Osteoblast (primary cell): ENCODE measurements at regions not wholly inside any gene's neighbourhood (a gene's known extent, or its start where the extent isn't known, plus 50 kb on each side); places are given as distances from the start of the nearest gene placed in this dataset.

Experiments used
- DNase-seq: peaks from one replicate; pipeline ENCODE4 v3.0.0; 2011; ENCODE audit warnings: low spot score, mixed read lengths; ENCODE audit not compliant: insufficient read length; ENCODE audit errors: missing footprints
- H2AFZ ChIP-seq: 2 replicates; pipeline ENCODE4 v1.6.0; 2011; ENCODE audit warnings: mild to moderate bottlenecking, low read length
- H3K27ac ChIP-seq: 2 replicates; pipeline ENCODE4 v1.5.1; 2011; ENCODE audit warnings: mild to moderate bottlenecking, low read depth, low read length, moderate library complexity
- H3K27me3 ChIP-seq: 2 replicates; pipeline ENCODE4 v1.6.0; 2012; ENCODE audit warnings: mild to moderate bottlenecking, control low read depth, inconsistent platforms, low read length, moderate library complexity; ENCODE audit not compliant: insufficient read depth
- H3K36me3 ChIP-seq: 2 replicates; pipeline ENCODE4 v1.5.1; 2011; ENCODE audit warnings: mild to moderate bottlenecking, low read length, control low read depth, moderate library complexity; ENCODE audit not compliant: insufficient read depth
- H3K4me1 ChIP-seq: 2 replicates; pipeline ENCODE4 v1.5.1; 2011; ENCODE audit warnings: mild to moderate bottlenecking, low read length, control low read depth, moderate library complexity; ENCODE audit not compliant: insufficient read depth
- H3K4me2 ChIP-seq: 2 replicates; pipeline ENCODE4 v1.6.0; 2011; ENCODE audit warnings: mild to moderate bottlenecking, low read length; ENCODE audit not compliant: insufficient read depth
- H3K4me3 ChIP-seq: fragments of 200-600 bp; sonication (generic); 3 replicates; pipeline ENCODE4 v1.5.1; 2012; ENCODE audit warnings: mild to moderate bottlenecking, low read length, inconsistent platforms; ENCODE audit not compliant: insufficient read depth
- H3K79me2 ChIP-seq: 2 replicates; pipeline ENCODE4 v1.6.0; 2012; ENCODE audit warnings: mild to moderate bottlenecking, low read length, control low read depth, inconsistent platforms; ENCODE audit not compliant: insufficient read depth
- H3K9me3 ChIP-seq: 2 replicates; pipeline ENCODE4 v1.5.1; 2011; ENCODE audit warnings: low read depth, low read length, control low read depth
- H4K20me1 ChIP-seq: 2 replicates; pipeline ENCODE4 v1.6.0; 2012; ENCODE audit warnings: mild to moderate bottlenecking, low read length, control low read depth; ENCODE audit not compliant: insufficient read depth
- CTCF ChIP-seq: IDR thresholded peaks from 2 replicates; pipeline ENCODE4 v1.5.1; 2011; ENCODE audit warnings: mild to moderate bottlenecking, low read depth, low read length, moderate library complexity; ENCODE audit errors: extremely low read depth

DNA sequence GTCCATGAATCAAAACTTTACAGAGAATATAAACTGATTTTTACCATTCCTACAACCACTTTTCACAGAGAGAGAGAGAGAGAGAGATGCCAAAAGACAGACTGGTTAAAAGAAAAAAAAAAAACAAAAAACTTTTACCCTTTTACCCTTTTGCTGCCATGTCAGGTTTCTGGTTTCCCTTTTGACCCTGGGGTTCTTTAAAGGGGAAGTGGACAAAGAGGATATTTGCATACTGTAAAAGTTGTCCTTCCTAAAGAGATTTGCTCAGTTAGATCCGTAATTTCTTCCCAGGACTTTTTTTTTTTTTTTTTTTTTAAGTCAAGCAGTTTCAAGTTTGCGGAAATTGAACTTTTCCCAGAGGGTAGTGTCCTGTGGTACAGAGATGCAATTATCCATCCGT, 287.8 kb upstream of the RGS18 start:
- DNase-seq = no peak
- no peak for TF ChIP-seq CTCF

GRCh38 chr1:191875994-191876393, 282.3 kb upstream of the RGS18 start:
- DNase-seq = no peak
- H3K36me3 ChIP-seq = no peaks in the 10 kb centered on the region
- H3K27me3 ChIP-seq = no peaks in the 10 kb centered on the region
- TF ChIP-seq CTCF = no peak
- H3K27ac ChIP-seq = no peak overlapping the region
- H3K79me2 ChIP-seq = no peaks in the 10 kb centered on the region
- H3K9me3 ChIP-seq = no peaks in the 10 kb centered on the region
- no peak overlapping the region for H2AFZ ChIP-seq
- H4K20me1 ChIP-seq = no peaks in the 10 kb centered on the region
- H3K4me3 ChIP-seq = no peak overlapping the region
- H3K4me2 ChIP-seq = no peak overlapping the region
- no peaks in the 10 kb centered on the region for H3K4me1 ChIP-seq

More for the DNA sequence above, 287.8 kb upstream of the RGS18 start:
- Histone ChIP-seq H4K20me1 (no peaks in the 10 kb centered on the region), H3K4me1 (no peaks in the 10 kb centered on the region), H3K4me3 (no peak overlapping the region), H3K27ac (no peak overlapping the region), H2AFZ (no peak overlapping the region), H3K27me3 (no peaks in the 10 kb centered on the region), H3K36me3 (no peaks in the 10 kb centered on the region), H3K9me3 (no peaks in the 10 kb centered on the region), H3K79me2 (no peaks in the 10 kb centered on the region), H3K4me2 (no peak overlapping the region)

DNA sequence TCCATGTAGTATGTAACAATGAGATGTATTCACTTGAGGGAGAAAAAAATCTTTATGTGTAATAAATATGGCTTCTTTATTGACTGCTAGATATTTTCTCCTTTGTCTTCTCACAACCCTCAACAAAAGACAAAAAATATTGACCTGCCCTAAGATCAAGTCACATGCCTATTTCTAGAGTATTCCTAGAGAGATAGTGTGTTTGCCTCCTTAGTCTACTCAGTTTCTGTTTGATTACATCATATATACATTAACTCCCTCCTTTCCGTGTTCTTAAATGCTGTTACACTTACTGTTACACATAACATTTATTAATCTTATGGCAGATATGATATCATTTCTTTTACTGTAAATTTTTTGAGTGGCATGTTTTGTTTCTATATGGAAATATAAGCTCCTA, 281.6 kb upstream of the RGS18 start:
- no peaks in the 10 kb centered on the region for H3K36me3 ChIP-seq
- no peaks in the 10 kb centered on the region for H4K20me1 ChIP-seq
- no peak overlapping the region for H3K4me2 ChIP-seq
- H3K4me3 ChIP-seq = no peak overlapping the region
- no peaks in the 10 kb centered on the region for H3K79me2 ChIP-seq
- no peak for DNase-seq
- no peak for TF ChIP-seq CTCF
- no peak overlapping the region for H3K27ac ChIP-seq
- H3K27me3 ChIP-seq = no peaks in the 10 kb centered on the region
- no peak overlapping the region for H2AFZ ChIP-seq
- H3K4me1 ChIP-seq = no peaks in the 10 kb centered on the region
- no peaks in the 10 kb centered on the region for H3K9me3 ChIP-seq

GRCh38 chr1:191882870-191883269, 275.4 kb upstream of the RGS18 start:
- H3K27ac ChIP-seq = no peak overlapping the region
- no peak overlapping the region for H3K4me3 ChIP-seq

More at GRCh38 chr1:191882870-191883269, 275.4 kb upstream of the RGS18 start:
- Histone ChIP-seq H3K9me3 (no peaks in the 10 kb centered on the region), H4K20me1 (no peaks in the 10 kb centered on the region), H3K4me1 (no peaks in the 10 kb centered on the region), H2AFZ (no peak overlapping the region), H3K36me3 (no peaks in the 10 kb centered on the region), H3K27me3 (no peaks in the 10 kb centered on the region), H3K4me2 (no peak overlapping the region), H3K79me2 (no peaks in the 10 kb centered on the region)
- no peak for TF ChIP-seq CTCF
- DNase-seq = no peak
